ENCODE measurements at regions not wholly inside any gene's neighbourhood (a gene's known extent, or its start where the extent isn't known, plus 50 kb on each side); places are given as distances from the start of the nearest gene placed in this dataset.
"Not testable (repeated sequence)": the region's sequence is repeated elsewhere in the genome, so short reads cannot be mapped to it uniquely, and the experiment has no call there.

DNA sequence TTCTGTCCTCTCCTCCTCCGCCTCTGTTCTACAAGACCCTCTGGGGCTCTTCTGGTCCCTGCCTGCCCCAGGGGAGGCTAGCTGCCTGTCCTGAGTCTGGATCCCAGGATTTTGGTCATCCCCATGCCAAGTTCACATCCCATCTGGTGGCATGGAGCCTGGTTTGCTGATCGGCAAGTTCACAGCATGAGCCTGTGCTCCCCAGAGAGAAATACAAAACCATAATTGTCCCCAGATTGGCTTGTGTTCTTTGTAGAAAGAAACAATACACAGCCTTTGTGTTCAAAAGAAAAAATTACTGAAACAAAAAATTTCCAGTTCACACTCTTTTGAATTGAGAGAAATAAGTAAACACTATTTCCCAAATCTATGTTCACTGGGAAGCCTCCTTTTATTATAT lies 149.4 kb upstream of the ZC3H12A start:
- DNase-seq = no peak

DNA sequence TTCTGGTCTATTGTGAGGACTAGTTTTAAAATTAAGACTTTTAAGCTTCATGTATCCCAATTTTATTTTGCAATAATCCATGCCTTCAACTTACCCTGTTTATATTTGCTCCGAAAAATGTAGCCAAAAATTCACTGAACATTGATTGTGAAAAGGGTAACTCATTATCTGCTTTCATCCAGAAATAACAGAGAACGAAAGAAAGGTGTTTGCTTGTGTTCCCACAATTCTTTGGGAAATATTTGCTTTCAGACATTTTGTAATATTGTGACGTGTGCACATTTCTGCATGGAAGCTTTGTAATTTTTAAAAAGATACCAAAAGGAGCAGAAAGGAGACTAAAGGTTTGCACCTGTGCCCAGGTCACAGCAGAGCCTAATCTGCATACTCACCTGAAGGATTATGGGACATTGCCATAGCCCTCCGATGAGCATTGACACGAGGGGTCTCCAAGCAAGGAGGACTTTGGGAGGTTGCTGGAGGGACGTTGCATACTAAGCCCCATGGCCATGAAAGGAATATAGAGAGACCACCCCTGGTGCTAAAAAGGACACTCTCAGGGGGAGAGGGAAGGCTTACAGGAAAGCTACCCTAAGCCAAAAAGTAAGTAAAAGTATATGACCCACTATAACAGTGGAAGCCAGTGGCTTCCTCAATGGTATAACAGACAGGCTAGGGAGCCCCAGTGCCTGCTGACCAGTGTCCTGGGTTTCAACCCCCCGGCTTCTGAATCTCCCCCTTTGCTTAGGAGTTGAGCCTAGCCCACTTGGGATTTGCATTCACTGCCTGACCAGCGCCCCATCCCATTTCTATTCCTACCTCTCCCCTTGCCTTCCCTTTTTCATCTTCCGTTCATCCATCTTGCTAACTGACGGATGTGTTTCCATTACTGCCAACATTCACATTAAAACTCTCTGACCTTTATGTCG lies 148.6 kb upstream of the ZC3H12A start:
- no peak for DNase-seq

DNA sequence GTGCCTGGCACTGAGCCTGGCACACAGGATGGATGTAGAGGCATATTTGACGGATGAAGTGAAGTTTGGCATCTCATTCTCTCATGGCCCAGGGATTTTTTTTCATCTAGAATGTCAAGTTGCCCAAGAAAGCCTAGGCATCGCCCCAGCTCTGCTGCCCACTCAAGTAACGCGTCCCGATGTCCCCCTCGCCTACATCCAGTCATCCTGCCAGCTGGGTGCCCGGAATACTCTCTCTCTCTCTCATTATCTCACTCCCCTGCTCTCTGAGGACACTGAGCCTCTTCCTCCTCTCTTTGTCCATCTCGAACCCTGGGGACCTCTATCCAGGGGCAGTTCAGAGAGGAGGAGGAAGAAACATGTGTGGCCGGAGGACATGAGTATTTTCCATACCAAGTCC lies 142.3 kb upstream of the ZC3H12A start:
- no peak for DNase-seq

GRCh38 chr1:37338658-37339057 lies 135.7 kb upstream of the ZC3H12A start:
- no peak for DNase-seq

- no peak for DNase-seq
Observed at GRCh38 chr1:37342736-37343135, 131.6 kb upstream of the ZC3H12A start.

DNA sequence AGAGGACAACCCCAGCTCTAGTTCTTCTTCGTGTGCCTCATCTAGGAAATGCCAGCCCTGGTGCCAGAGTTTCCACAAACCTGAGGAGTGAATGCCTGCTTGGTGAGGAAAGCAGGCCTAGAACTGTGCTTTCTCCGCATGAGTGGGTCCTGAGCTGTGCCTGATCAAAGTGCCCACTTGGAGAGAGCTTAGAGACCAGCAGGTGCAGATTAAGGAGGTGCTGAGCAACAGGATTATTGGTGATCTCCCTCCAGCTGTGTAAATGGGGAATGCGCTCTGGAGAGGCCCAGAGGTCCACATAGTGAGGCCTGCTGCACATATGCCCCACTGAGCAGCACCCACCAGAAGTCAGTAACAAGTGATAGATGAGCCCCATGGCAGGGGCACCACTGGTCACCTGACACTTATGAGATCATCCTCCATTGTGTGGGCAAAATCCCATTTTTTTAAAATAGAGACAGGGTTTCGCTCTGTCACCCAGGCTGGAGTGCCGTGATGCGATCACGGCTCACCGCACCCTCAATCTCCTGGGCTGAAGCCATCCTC lies 127.2 kb upstream of the ZC3H12A start:
- no peak for DNase-seq

DNA sequence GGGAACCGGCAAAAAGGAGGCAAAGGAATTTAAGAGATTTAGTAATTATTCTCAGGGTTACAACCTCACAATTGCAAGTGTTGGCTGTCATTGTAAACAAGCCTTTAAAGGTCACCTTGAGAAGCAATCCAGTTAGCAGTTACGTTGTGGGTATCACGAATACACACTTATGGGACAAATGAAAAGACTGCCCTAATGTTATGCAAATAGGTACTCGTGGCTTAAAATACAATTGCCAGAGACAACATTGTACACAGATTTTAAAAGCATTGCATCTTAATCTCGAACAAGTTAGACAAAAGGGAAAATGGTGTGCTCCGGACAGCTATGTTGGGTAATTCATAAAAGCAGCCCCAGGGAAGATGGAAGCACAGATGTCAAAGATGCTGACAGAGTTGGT lies 120.5 kb upstream of the ZC3H12A start:
- DNase-seq = no peak

GRCh38 chr1:37354876-37355650 lies 119.3 kb upstream of the ZC3H12A start:
- DNase-seq = no peak

DNA sequence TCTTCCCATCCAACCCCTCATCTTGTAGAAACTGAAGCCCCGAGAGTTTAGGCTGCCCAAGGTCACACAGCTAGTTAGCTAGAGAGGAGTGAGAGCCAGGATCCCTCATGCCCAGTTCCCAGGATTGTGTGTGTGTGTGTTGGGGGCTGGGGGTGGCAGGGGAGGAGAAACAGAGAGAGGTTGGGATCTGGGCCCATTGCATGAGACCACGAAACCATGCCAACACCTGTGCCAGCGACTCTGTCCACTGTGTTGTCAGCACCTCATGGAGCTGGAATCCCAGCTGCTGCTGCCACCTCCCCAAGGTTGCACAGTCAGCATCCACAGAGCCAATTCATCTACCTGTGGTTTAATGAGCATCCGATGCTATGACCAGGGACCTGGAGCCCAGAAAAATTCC lies 115.4 kb upstream of the ZC3H12A start:
- no peak for DNase-seq

GRCh38 chr1:37360011-37360410 lies 114.4 kb upstream of the ZC3H12A start:
- no peak for DNase-seq

GRCh38 chr1:37362594-37363385 lies 111.6 kb upstream of the ZC3H12A start:
- DNase-seq = no peak

- DNase-seq = no peak
Observed at GRCh38 chr1:37363535-37363934, 110.8 kb upstream of the ZC3H12A start.

DNA sequence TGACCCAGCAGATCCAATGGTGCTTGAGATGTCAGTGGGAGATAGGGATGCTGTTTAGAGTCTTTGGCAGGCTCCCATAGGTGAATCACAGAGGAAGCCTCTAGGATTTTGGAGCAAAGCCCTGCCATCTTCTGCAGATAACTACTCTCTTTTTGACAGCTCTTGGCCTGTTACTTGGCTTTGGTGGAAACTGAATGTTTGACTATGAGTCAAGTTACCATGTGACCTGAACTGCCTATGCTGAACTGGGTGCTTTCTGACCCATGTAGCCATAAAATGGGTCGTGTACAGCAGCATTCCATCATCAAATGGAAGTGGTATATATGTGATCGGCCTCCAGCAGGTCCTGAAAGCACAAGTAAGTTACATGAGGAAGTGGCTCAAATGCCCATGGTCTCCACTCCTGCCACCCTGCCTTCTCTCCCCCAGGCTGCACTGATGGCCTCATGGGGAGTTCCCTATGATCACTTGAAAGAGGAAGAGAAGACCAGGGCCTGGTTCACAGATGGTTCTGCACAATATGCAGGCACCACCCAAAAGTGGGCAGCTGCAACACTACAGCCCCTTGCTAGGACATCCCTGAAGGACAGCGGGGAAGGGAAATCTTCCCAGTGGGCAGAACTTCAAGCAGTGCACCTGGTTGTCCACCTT lies 105.6 kb upstream of the ZC3H12A start:
- DNase-seq = not testable (repeated sequence)

GRCh38 chr1:37372302-37372701 lies 102.1 kb upstream of the ZC3H12A start:
- no peak for DNase-seq

GRCh38 chr1:37372711-37373110 lies 101.7 kb upstream of the ZC3H12A start:
- DNase-seq = no peak

GRCh38 chr1:37373413-37373812 lies 101.0 kb upstream of the ZC3H12A start:
- no peak for DNase-seq

- not testable (repeated sequence) for DNase-seq
Observed at GRCh38 chr1:37380546-37380945, 93.8 kb upstream of the ZC3H12A start.

GRCh38 chr1:37387854-37388253 lies 86.5 kb upstream of the ZC3H12A start:
- DNase-seq = no peak

DNA sequence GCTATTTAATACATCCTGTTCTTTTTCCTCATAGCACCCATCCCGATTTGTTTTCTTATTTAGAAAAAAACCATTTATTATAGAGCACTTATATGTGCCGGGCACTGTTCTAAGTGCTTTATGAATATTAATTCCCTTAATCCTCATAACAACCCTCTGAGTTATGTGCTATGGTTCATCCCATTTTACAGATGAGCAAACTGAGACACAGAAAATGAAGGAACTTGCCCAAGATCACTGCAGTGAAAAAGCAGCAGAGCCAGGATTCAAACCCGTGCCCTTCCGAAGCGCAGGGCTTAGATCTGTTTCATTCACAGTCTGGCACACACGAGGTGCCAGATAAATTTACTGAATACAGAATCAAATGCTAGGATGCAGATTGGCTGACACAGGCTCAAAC lies 85.1 kb upstream of the ZC3H12A start:
- DNase-seq = no peak

DNA sequence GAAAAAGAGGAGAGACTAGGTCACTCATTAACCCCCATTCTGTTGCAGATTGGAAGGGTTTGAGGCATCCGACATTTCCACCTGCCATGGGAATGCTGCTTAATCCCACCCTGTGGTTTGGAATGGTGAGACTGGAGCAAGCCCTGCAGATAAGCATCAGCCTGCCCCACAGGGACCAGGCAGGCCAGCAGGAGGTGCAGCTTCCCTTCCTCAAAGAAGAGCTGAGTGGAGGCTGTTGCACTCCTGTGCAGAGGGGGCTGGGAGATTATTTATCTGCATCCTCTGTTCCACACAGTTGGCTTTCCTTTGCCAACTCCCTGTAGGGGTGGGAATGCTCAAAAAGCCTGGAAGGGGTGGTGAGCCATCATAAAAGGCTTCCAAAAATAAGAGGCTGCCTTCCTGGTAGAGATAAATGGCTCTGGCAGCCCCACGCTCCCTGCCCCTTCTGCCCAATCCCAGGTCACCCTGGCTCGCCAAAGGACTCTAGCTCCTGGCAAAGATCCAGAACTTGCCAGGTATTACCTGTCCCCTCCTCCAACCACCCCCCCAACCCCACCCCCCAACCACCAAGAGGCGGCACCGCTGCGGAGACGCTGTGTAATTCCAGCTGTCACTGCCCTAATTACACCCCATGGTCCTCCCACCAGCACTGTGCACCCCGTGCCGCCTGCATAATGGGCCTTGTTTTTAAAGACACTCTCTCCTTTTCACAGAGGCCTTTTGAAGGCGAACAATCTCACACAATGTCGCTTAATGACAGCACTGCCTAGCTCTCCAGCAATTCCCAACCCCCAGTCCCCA lies 83.0 kb upstream of the ZC3H12A start:
- DNase-seq = no peak

DNA sequence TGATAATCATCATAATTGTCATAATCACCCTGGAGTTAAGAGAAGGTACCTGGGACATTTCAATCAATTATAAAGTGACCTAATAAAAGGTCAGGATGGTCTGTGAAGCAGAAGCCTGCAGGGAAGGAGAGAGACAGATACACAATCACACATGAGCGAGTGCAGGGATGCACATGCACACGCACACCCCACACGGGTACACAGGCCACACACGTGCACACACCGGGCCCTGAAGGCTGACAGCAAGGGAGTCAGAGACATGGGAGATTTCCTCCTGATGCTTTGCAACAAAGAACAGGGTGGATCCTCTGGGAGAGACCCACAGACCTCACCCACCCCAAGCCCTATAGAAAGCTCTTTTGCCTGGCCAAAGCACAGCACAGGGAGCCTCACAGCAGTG lies 82.3 kb upstream of the ZC3H12A start:
- no peak for DNase-seq
